Neural cell (in vitro differentiated cells): ENCODE measurements at regions not wholly inside any gene's neighbourhood (a gene's known extent, or its start where the extent isn't known, plus 50 kb on each side); places are given as distances from the start of the nearest gene placed in this dataset.

Experiments
- H2AFZ ChIP-seq: fragments of 200-600, 300-800 bp; sonication (generic), shearing (Covaris generic); 2 replicates; pipeline ENCODE4 v1.6.0; 2014; ENCODE audit warnings: low read depth, mild to moderate bottlenecking, antibody characterized with exemption, low read length, moderate library complexity
- H3F3A ChIP-seq: fragments of 200-600 bp; shearing (Covaris generic); 2 replicates; pipeline ENCODE4 v1.6.1; 2016; ENCODE audit warnings: mild to moderate bottlenecking, moderate library complexity, mixed read lengths, antibody characterized with exemption, low read length; ENCODE audit not compliant: insufficient read depth, poor library complexity, severe bottlenecking
- H3K27ac ChIP-seq: fragments of 200-600, 300-800 bp; sonication (generic), shearing (Covaris generic); 2 replicates; pipeline ENCODE4 v1.5.1; 2014; ENCODE audit warnings: mild to moderate bottlenecking, low read length, moderate library complexity
- H3K27me3 ChIP-seq: fragments of 300-800, 200-600 bp; sonication (generic), shearing (Covaris generic); 2 replicates; pipeline ENCODE4 v1.6.0; 2014; ENCODE audit warnings: mild to moderate bottlenecking, low read depth, low read length, moderate library complexity; ENCODE audit not compliant: insufficient read depth
- H3K36me3 ChIP-seq: fragments of 300-800, 200-600 bp; sonication (generic), shearing (Covaris generic); 2 replicates; pipeline ENCODE4 v1.5.1; 2014; ENCODE audit warnings: mild to moderate bottlenecking, antibody characterized with exemption, low read length, moderate library complexity; ENCODE audit not compliant: insufficient read depth
- H3K4me2 ChIP-seq: fragments of 300-800, 200-600 bp; sonication (generic), shearing (Covaris generic); 2 replicates; pipeline ENCODE4 v1.6.0; 2014; ENCODE audit warnings: mild to moderate bottlenecking, low read length
- H3K4me3 ChIP-seq: fragments of 300-800, 200-600 bp; sonication (generic), shearing (Covaris generic); 2 replicates; pipeline ENCODE4 v1.5.1; 2014; ENCODE audit warnings: mild to moderate bottlenecking, low read length, moderate library complexity
- H3K79me2 ChIP-seq: fragments of 200-600 bp; shearing (Covaris generic); replicated peaks from 2 replicates; pipeline ENCODE4 v1.6.0; 2014; ENCODE audit warnings: mild to moderate bottlenecking, low read length, moderate library complexity; ENCODE audit not compliant: insufficient read depth
- H3K9ac ChIP-seq: fragments of 300-800, 200-600 bp; sonication (generic), shearing (Covaris generic); 2 replicates; pipeline ENCODE4 v1.6.1; 2016; ENCODE audit warnings: mild to moderate bottlenecking, low read length, mixed read lengths
- H3K9me2 ChIP-seq: fragments of 200-600 bp; shearing (Covaris generic); 2 replicates; pipeline ENCODE4 v1.6.1; 2016; ENCODE audit warnings: mild to moderate bottlenecking, low read length, mixed read lengths; ENCODE audit not compliant: insufficient read depth
- H3K9me3 ChIP-seq: fragments of 200-600, 300-800 bp; sonication (generic), shearing (Covaris generic); 2 replicates; pipeline ENCODE4 v1.6.1; 2016; ENCODE audit warnings: mild to moderate bottlenecking, mixed run types, low read length, moderate library complexity, mixed read lengths
- H4K20me1 ChIP-seq: fragments of 200-600 bp; shearing (Covaris generic); 2 replicates; pipeline ENCODE4 v1.6.1; 2016; ENCODE audit warnings: mild to moderate bottlenecking, mixed run types; ENCODE audit not compliant: insufficient read depth
- EP300 ChIP-seq: fragments of 450-650 bp; conservative IDR thresholded peaks from 2 replicates; pipeline ENCODE4 v1.6.1; 2014; ENCODE audit warnings: antibody characterized with exemption, mild to moderate bottlenecking, moderate library complexity; ENCODE audit not compliant: poor library complexity, severe bottlenecking
- EZH2 ChIP-seq: fragments of 200-600, 300-800 bp; shearing (Covaris generic), sonication (generic); IDR thresholded peaks from 2 replicates; pipeline ENCODE4 v1.6.1; 2014; ENCODE audit warnings: antibody characterized with exemption, low read length, borderline replicate concordance, mild to moderate bottlenecking; ENCODE audit not compliant: insufficient read depth, poor library complexity, severe bottlenecking
- MXI1 ChIP-seq: fragments of 450-650 bp; conservative IDR thresholded peaks from 2 replicates; pipeline ENCODE4 v1.6.1; 2014; ENCODE audit warnings: antibody characterized with exemption, mild to moderate bottlenecking; ENCODE audit not compliant: poor library complexity, severe bottlenecking
- POLR2AphosphoS5 ChIP-seq: IDR thresholded peaks from 2 replicates; pipeline ENCODE4 v1.6.1; 2012
- RAD21 ChIP-seq: fragments of 450-650 bp; conservative IDR thresholded peaks from 2 replicates; pipeline ENCODE4 v1.6.1; 2014; ENCODE audit warnings: antibody characterized with exemption, mild to moderate bottlenecking, moderate library complexity
- SMC3 ChIP-seq: fragments of 450-650 bp; conservative IDR thresholded peaks from 2 replicates; pipeline ENCODE4 v1.6.1; 2014; ENCODE audit warnings: antibody characterized with exemption, mild to moderate bottlenecking, moderate library complexity; ENCODE audit not compliant: poor library complexity
- TAF1 ChIP-seq: IDR thresholded peaks from 2 replicates; pipeline ENCODE4 v1.6.1; 2012; ENCODE audit warnings: low read depth
- TF ChIP-seq, protein P1 (sequence below): IDR thresholded peaks from 2 replicates; pipeline ENCODE4 v1.6.1; 2012; ENCODE audit warnings: borderline replicate concordance
- TF ChIP-seq, protein P2 (sequence below): fragments of 450-650 bp; IDR thresholded peaks from 2 replicates; pipeline ENCODE4 v1.5.1; 2014; ENCODE audit warnings: antibody characterized with exemption, mild to moderate bottlenecking, moderate library complexity; ENCODE audit not compliant: poor library complexity, severe bottlenecking

DNA sequence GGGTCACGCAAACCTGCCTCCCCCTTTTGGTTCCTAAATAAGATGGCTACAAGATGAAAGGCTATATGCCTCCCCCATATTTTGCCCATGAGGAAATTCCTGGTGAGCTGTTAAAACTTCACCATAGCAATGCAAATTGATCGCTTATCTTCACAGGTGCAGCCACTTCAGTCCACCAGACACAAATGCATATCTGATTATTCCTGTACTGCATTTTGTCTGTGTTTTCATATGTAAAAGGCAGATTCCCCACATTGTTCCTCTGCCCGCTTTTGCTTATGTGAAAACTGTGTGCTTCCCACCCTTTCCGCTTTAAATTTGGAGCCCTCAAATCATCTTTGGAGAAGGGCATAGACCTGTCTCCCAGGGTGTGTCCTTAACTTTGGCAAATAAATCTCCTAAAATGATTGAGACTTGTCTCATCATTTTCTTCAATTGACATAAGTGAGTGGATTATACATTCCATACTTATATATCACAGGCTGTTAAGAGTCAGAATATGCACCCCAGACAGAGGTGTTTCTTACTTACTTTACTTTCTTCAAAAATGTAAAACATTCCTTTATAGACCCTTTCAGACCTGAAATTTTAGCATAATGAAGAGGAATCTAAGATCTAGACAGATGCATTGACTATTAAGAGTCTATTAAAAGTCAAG lies 116.4 kb downstream of the CASP12 start:
- no peak for TF ChIP-seq EZH2
- no peak for TF ChIP-seq POLR2AphosphoS5
- no peak for TF ChIP-seq TAF1
- TF ChIP-seq, protein P1, sequence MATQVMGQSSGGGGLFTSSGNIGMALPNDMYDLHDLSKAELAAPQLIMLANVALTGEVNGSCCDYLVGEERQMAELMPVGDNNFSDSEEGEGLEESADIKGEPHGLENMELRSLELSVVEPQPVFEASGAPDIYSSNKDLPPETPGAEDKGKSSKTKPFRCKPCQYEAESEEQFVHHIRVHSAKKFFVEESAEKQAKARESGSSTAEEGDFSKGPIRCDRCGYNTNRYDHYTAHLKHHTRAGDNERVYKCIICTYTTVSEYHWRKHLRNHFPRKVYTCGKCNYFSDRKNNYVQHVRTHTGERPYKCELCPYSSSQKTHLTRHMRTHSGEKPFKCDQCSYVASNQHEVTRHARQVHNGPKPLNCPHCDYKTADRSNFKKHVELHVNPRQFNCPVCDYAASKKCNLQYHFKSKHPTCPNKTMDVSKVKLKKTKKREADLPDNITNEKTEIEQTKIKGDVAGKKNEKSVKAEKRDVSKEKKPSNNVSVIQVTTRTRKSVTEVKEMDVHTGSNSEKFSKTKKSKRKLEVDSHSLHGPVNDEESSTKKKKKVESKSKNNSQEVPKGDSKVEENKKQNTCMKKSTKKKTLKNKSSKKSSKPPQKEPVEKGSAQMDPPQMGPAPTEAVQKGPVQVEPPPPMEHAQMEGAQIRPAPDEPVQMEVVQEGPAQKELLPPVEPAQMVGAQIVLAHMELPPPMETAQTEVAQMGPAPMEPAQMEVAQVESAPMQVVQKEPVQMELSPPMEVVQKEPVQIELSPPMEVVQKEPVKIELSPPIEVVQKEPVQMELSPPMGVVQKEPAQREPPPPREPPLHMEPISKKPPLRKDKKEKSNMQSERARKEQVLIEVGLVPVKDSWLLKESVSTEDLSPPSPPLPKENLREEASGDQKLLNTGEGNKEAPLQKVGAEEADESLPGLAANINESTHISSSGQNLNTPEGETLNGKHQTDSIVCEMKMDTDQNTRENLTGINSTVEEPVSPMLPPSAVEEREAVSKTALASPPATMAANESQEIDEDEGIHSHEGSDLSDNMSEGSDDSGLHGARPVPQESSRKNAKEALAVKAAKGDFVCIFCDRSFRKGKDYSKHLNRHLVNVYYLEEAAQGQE = no peak
- TF ChIP-seq SMC3 = no peak
- TF ChIP-seq, protein P2, sequence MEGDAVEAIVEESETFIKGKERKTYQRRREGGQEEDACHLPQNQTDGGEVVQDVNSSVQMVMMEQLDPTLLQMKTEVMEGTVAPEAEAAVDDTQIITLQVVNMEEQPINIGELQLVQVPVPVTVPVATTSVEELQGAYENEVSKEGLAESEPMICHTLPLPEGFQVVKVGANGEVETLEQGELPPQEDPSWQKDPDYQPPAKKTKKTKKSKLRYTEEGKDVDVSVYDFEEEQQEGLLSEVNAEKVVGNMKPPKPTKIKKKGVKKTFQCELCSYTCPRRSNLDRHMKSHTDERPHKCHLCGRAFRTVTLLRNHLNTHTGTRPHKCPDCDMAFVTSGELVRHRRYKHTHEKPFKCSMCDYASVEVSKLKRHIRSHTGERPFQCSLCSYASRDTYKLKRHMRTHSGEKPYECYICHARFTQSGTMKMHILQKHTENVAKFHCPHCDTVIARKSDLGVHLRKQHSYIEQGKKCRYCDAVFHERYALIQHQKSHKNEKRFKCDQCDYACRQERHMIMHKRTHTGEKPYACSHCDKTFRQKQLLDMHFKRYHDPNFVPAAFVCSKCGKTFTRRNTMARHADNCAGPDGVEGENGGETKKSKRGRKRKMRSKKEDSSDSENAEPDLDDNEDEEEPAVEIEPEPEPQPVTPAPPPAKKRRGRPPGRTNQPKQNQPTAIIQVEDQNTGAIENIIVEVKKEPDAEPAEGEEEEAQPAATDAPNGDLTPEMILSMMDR = no peak
- no peak for TF ChIP-seq MXI1
- no peak for TF ChIP-seq RAD21
- no peak for TF ChIP-seq EP300
- H4K20me1 ChIP-seq = no peaks in the 10 kb centered on the region

DNA sequence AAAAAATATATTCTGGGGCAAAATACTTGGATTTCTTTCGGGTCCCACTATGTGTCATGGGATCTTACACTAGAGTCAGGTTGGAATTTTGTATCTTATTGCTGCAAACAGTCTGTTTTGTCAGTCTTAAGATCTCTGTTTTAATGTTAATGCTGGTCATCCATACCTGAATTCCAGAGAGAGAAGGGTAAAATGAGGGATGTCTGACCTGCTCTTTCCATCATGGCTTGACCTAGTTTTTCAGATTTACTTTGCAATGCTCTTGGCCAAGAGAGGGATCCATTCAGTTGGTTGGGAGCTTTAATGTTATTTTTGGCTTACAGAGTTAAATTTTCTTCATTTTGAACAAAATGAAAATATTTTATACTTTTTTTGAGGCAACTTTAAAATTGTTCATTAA lies 117.2 kb downstream of the CASP12 start:
- Histone ChIP-seq H3K36me3 (no peaks in the 10 kb centered on the region), H3K4me3 (no peak overlapping the region), H3F3A (no peaks in the 10 kb centered on the region), H3K79me2 (no peaks in the 10 kb centered on the region), H4K20me1 (no peaks in the 10 kb centered on the region), H3K9me3 (no peaks in the 10 kb centered on the region), H2AFZ (no peak overlapping the region), H3K9ac (no peak overlapping the region), H3K9me2 (peaks cover 3% of the 10 kb centered on the region), H3K4me2 (no peak overlapping the region), H3K27me3 (no peaks in the 10 kb centered on the region), H3K27ac (no peak overlapping the region)
- no peak for TF ChIP-seq EZH2
- TF ChIP-seq, protein P1 = no peak
- no peak for TF ChIP-seq EP300
- TF ChIP-seq, protein P2 = no peak
- TF ChIP-seq SMC3 = no peak
- TF ChIP-seq POLR2AphosphoS5 = no peak
- TF ChIP-seq RAD21 = no peak
- TF ChIP-seq TAF1 = no peak
- TF ChIP-seq MXI1 = no peak

More for the DNA sequence above, 116.4 kb downstream of the CASP12 start:
- Histone ChIP-seq H3K4me3 (no peak overlapping the region), H3K79me2 (no peaks in the 10 kb centered on the region), H3K27me3 (no peaks in the 10 kb centered on the region), H3K9me3 (no peaks in the 10 kb centered on the region), H3F3A (no peaks in the 10 kb centered on the region), H3K9ac (no peak overlapping the region), H3K4me2 (no peak overlapping the region), H3K9me2 (peaks cover 3% of the 10 kb centered on the region), H2AFZ (no peak overlapping the region), H3K36me3 (no peaks in the 10 kb centered on the region), H3K27ac (no peak overlapping the region)
